OCI-LY7 (cell line): ENCODE measurements at regions not wholly inside any gene's neighbourhood (a gene's known extent, or its start where the extent isn't known, plus 50 kb on each side); places are given as distances from the start of the nearest gene placed in this dataset.

Experiments used
- BruUV-seq: library from RNA; stranded (reverse); fragments of 400-500 nt; replicated peaks from 2 replicates; lab custom pipeline; 2021; lab: Mats Ljungman, UMichigan
- CTCF ChIA-PET: fragments of 300-600 bp; sonication (Branson Sonifier 250); formaldehyde crosslinking; loops from one replicate; lab custom pipeline; 2022; ENCODE audit warnings: antibody characterized with exemption; ENCODE audit not compliant: unreplicated experiment; lab: Charles Lee
- POLR2A ChIA-PET: fragments of 300-600 bp; sonication (Branson Sonifier 250); formaldehyde crosslinking; loops from one replicate; lab custom pipeline; 2022; ENCODE audit warnings: antibody characterized with exemption; lab: Charles Lee
- DNase-seq: peaks from one replicate; pipeline ENCODE4 v3.0.0-alpha.2; 2015; ENCODE audit warnings: low spot score
- H2AFZ ChIP-seq: fragments of 200-600 bp; sonication (generic), shearing (Covaris generic); 2 replicates; pipeline ENCODE4 v1.6.1; 2014; ENCODE audit warnings: mild to moderate bottlenecking, antibody characterized with exemption, low read length, moderate library complexity
- H3K27ac ChIP-seq: fragments of 200-600 bp; sonication (generic); 2 replicates; pipeline ENCODE4 v1.5.1; 2014; ENCODE audit warnings: mixed run types, low read depth, mild to moderate bottlenecking, moderate library complexity, low read length, inconsistent platforms; ENCODE audit not compliant: poor library complexity, severe bottlenecking
- H3K36me3 ChIP-seq: fragments of 200-600 bp; sonication (generic); 2 replicates; pipeline ENCODE4 v1.6.1; 2014; ENCODE audit warnings: mild to moderate bottlenecking, antibody characterized with exemption, low read length, moderate library complexity, mixed read lengths; ENCODE audit not compliant: insufficient read depth
- H3K4me1 ChIP-seq: fragments of 200-600 bp; sonication (generic); 2 replicates; pipeline ENCODE4 v1.5.1; 2014; ENCODE audit warnings: mild to moderate bottlenecking, low read length; ENCODE audit not compliant: insufficient read depth, poor library complexity, severe bottlenecking
- H3K4me2 ChIP-seq: fragments of 200-600 bp; sonication (generic); 2 replicates; pipeline ENCODE4 v1.6.1; 2014; ENCODE audit warnings: mild to moderate bottlenecking, low read length
- H3K4me3 ChIP-seq: fragments of 200-600 bp; sonication (generic); 2 replicates; pipeline ENCODE4 v1.5.1; 2014; ENCODE audit warnings: mild to moderate bottlenecking, low read depth, low read length; ENCODE audit not compliant: poor library complexity, severe bottlenecking
- H3K79me2 ChIP-seq: fragments of 200-600 bp; sonication (generic); 2 replicates; pipeline ENCODE4 v1.6.1; 2016; ENCODE audit warnings: low read depth, mild to moderate bottlenecking, low read length, moderate library complexity, mixed read lengths; ENCODE audit not compliant: insufficient read depth
- H3K9me2 ChIP-seq: fragments of 200-600 bp; sonication (generic); 2 replicates; pipeline ENCODE4 v1.6.1; 2016; ENCODE audit warnings: mild to moderate bottlenecking, low read length, mixed read lengths; ENCODE audit not compliant: insufficient read depth
- H3K9me3 ChIP-seq: fragments of 200-600 bp; sonication (generic); 2 replicates; pipeline ENCODE4 v1.6.1; 2014; ENCODE audit warnings: mild to moderate bottlenecking, mixed run types, low read length, mixed read lengths
- H4K20me1 ChIP-seq: fragments of 200-600 bp; sonication (generic); 2 replicates; pipeline ENCODE4 v1.6.1; 2014; ENCODE audit warnings: mild to moderate bottlenecking, antibody characterized with exemption, low read length, moderate library complexity, mixed read lengths; ENCODE audit not compliant: insufficient read depth
- CTCF ChIP-seq: fragments of 200-600 bp; sonication (generic); conservative IDR thresholded peaks from 2 replicates; pipeline ENCODE4 v1.5.1; 2014; ENCODE audit warnings: mild to moderate bottlenecking, antibody characterized with exemption, low read length, moderate library complexity, mixed read lengths
- EZH2phosphoT487 ChIP-seq: fragments of 200-600 bp; sonication (generic); IDR thresholded peaks from 2 replicates; pipeline ENCODE4 v1.6.1; 2018; ENCODE audit warnings: low read depth, borderline replicate concordance, mild to moderate bottlenecking, mixed run types, antibody characterized with exemption, low read length, moderate library complexity, mixed read lengths
- intact Hi-C: fragments of 100-400 bp; cut with micrococcal nuclease; formaldehyde crosslinking; loops from one replicate; pipeline ENCODE4 v1.10.0; 2022; ENCODE audit not compliant: unreplicated experiment

- Histone ChIP-seq H3K4me2 (no peak overlapping the region), H3K9me3 (no peaks in the 10 kb centered on the region), H3K36me3 (no peaks in the 10 kb centered on the region), H3K27ac (no peak overlapping the region), H3K79me2 (no peaks in the 10 kb centered on the region), H3K4me3 (no peak overlapping the region), H3K9me2 (no peaks in the 10 kb centered on the region), H2AFZ (no peak overlapping the region), H3K4me1 (peaks cover 4% of the 10 kb centered on the region), H4K20me1 (no peaks in the 10 kb centered on the region)
- intact Hi-C loops, result no loop called here
- TF ChIP-seq CTCF, result no peak
- TF ChIP-seq EZH2phosphoT487, result no peak
- no TSS peak for BruUV-seq
- DNase-seq, result no peak
- ChIA-PET CTCF (no interaction called here), POLR2A (no interaction called here)
Observed at GRCh38 chr2:175236930-175237329, 55.4 kb upstream of the ATP5MC3 start.

GRCh38 chr2:175234650-175235049, 53.1 kb upstream of the ATP5MC3 start:
- ChIA-PET POLR2A (interaction anchor here (0.5 to 0.6 kb wide), 2 partner anchors 357 to 711 kb away, joined by 3 read pairs; no protein-coding TSS in a partner anchor), CTCF (no interaction called here)
- Histone ChIP-seq H2AFZ (no peak overlapping the region), H3K4me3 (no peak overlapping the region), H3K36me3 (no peaks in the 10 kb centered on the region), H4K20me1 (no peaks in the 10 kb centered on the region), H3K4me1 (peaks cover 4% of the 10 kb centered on the region), H3K9me2 (no peaks in the 10 kb centered on the region), H3K79me2 (no peaks in the 10 kb centered on the region), H3K4me2 (no peak overlapping the region), H3K9me3 (no peaks in the 10 kb centered on the region), H3K27ac (no peak overlapping the region)
- intact Hi-C loops, result no loop called here
- DNase-seq, result peak; percentile 28
- TF ChIP-seq EZH2phosphoT487 (no peak), CTCF (no peak)
- no TSS peak for BruUV-seq

- Histone ChIP-seq H3K27ac (no peak overlapping the region), H2AFZ (no peak overlapping the region), H4K20me1 (no peaks in the 10 kb centered on the region), H3K4me2 (no peak overlapping the region), H3K9me2 (no peaks in the 10 kb centered on the region), H3K36me3 (no peaks in the 10 kb centered on the region), H3K4me3 (no peak overlapping the region), H3K79me2 (no peaks in the 10 kb centered on the region), H3K9me3 (no peaks in the 10 kb centered on the region), H3K4me1 (peaks cover 4% of the 10 kb centered on the region)
- intact Hi-C loops, result no loop called here
- ChIA-PET POLR2A (interaction anchor here (0.6 to 1.0 kb wide), 2 partner anchors 12 to 20 kb away, joined by 3 to 5 read pairs; no protein-coding TSS in a partner anchor), CTCF (no interaction called here)
- DNase-seq, result no peak
- TF ChIP-seq CTCF (no peak), EZH2phosphoT487 (no peak)
- BruUV-seq, result no TSS peak
Observed at GRCh38 chr2:175234153-175234552, 52.6 kb upstream of the ATP5MC3 start.
